ENCODE measurements at regions not wholly inside any gene's neighbourhood (a gene's known extent, or its start where the extent isn't known, plus 50 kb on each side); places are given as distances from the start of the nearest gene placed in this dataset.

- no peaks in the 10 kb centered on the region for H3K9me3 ChIP-seq (ENCODE audit: control insufficient read depth, insufficient read depth, low read depth, low read length)
- no peak overlapping the region for H3K4me3 ChIP-seq (ENCODE audit: low read depth, low read length)
- H3K27ac ChIP-seq (ENCODE audit: low read depth, low read length): no peak overlapping the region
- no peaks in the 10 kb centered on the region for H3K27me3 ChIP-seq (ENCODE audit: control insufficient read depth, insufficient read depth, low read length)
- H3K9ac ChIP-seq (ENCODE audit: low read length): no peak overlapping the region
- no peaks in the 10 kb centered on the region for H3K36me3 ChIP-seq (ENCODE audit: control insufficient read depth, insufficient read depth, low read length)
- H3K4me1 ChIP-seq (ENCODE audit: control insufficient read depth, insufficient read depth, low read length): no peaks in the 10 kb centered on the region
These were observed 56.2 kb upstream of the PEX5L start for GRCh38 chr3:180092889-180093288.

GRCh38 chr3:180093535-180093934, 56.8 kb upstream of the PEX5L start:
- Histone ChIP-seq H3K4me3 (ENCODE audit: low read depth, low read length) (no peak overlapping the region), H3K9ac (ENCODE audit: low read length) (no peak overlapping the region), H3K27me3 (ENCODE audit: control insufficient read depth, insufficient read depth, low read length) (no peaks in the 10 kb centered on the region), H3K4me1 (ENCODE audit: control insufficient read depth, insufficient read depth, low read length) (no peaks in the 10 kb centered on the region), H3K27ac (ENCODE audit: low read depth, low read length) (no peak overlapping the region), H3K9me3 (ENCODE audit: control insufficient read depth, insufficient read depth, low read depth, low read length) (no peaks in the 10 kb centered on the region), H3K36me3 (ENCODE audit: control insufficient read depth, insufficient read depth, low read length) (no peaks in the 10 kb centered on the region)

GRCh38 chr3:180097626-180098025, 60.9 kb upstream of the PEX5L start:
- Histone ChIP-seq H3K9me3 (ENCODE audit: control insufficient read depth, insufficient read depth, low read depth, low read length) (no peaks in the 10 kb centered on the region), H3K4me1 (ENCODE audit: control insufficient read depth, insufficient read depth, low read length) (peaks cover 9% of the 10 kb centered on the region), H3K9ac (ENCODE audit: low read length) (no peak overlapping the region), H3K36me3 (ENCODE audit: control insufficient read depth, insufficient read depth, low read length) (no peaks in the 10 kb centered on the region), H3K4me3 (ENCODE audit: low read depth, low read length) (no peak overlapping the region), H3K27me3 (ENCODE audit: control insufficient read depth, insufficient read depth, low read length) (no peaks in the 10 kb centered on the region), H3K27ac (ENCODE audit: low read depth, low read length) (no peak overlapping the region)

- Histone ChIP-seq H3K27ac (ENCODE audit: low read depth, low read length) (no peak overlapping the region), H3K4me3 (ENCODE audit: low read depth, low read length) (no peak overlapping the region), H3K9ac (ENCODE audit: low read length) (no peak overlapping the region), H3K4me1 (ENCODE audit: control insufficient read depth, insufficient read depth, low read length) (peaks cover 9% of the 10 kb centered on the region), H3K27me3 (ENCODE audit: control insufficient read depth, insufficient read depth, low read length) (no peaks in the 10 kb centered on the region), H3K36me3 (ENCODE audit: control insufficient read depth, insufficient read depth, low read length) (no peaks in the 10 kb centered on the region), H3K9me3 (ENCODE audit: control insufficient read depth, insufficient read depth, low read depth, low read length) (no peaks in the 10 kb centered on the region)
These were observed 65.4 kb upstream of the PEX5L start for GRCh38 chr3:180102134-180102533.

- Histone ChIP-seq H3K27me3 (ENCODE audit: control insufficient read depth, insufficient read depth, low read length) (no peaks in the 10 kb centered on the region), H3K4me3 (ENCODE audit: low read depth, low read length) (no peak overlapping the region), H3K27ac (ENCODE audit: low read depth, low read length) (no peak overlapping the region), H3K4me1 (ENCODE audit: control insufficient read depth, insufficient read depth, low read length) (peaks cover 9% of the 10 kb centered on the region), H3K9me3 (ENCODE audit: control insufficient read depth, insufficient read depth, low read depth, low read length) (no peaks in the 10 kb centered on the region), H3K9ac (ENCODE audit: low read length) (no peak overlapping the region), H3K36me3 (ENCODE audit: control insufficient read depth, insufficient read depth, low read length) (no peaks in the 10 kb centered on the region)
These were observed 65.9 kb upstream of the PEX5L start for GRCh38 chr3:180102604-180103003.

GRCh38 chr3:180116203-180116602, 79.5 kb upstream of the PEX5L start:
- no peaks in the 10 kb centered on the region for H3K36me3 ChIP-seq (ENCODE audit: control insufficient read depth, insufficient read depth, low read length)
- H3K9me3 ChIP-seq (ENCODE audit: control insufficient read depth, insufficient read depth, low read depth, low read length): no peaks in the 10 kb centered on the region
- no peak overlapping the region for H3K4me3 ChIP-seq (ENCODE audit: low read depth, low read length)
- peaks cover 28% of the 10 kb centered on the region; the same call in 1 of the 2 replicates for H3K4me1 ChIP-seq (ENCODE audit: control insufficient read depth, insufficient read depth, low read length)
- no peak overlapping the region for H3K9ac ChIP-seq (ENCODE audit: low read length)
- no peak overlapping the region; the same call in 1 of the 2 replicates for H3K27ac ChIP-seq (ENCODE audit: low read depth, low read length)
- no peaks in the 10 kb centered on the region for H3K27me3 ChIP-seq (ENCODE audit: control insufficient read depth, insufficient read depth, low read length)

- Histone ChIP-seq H3K9ac (ENCODE audit: low read length) (no peak overlapping the region), H3K27ac (ENCODE audit: low read depth, low read length) (no peak overlapping the region; the same call in 1 of the 2 replicates), H3K27me3 (ENCODE audit: control insufficient read depth, insufficient read depth, low read length) (no peaks in the 10 kb centered on the region), H3K36me3 (ENCODE audit: control insufficient read depth, insufficient read depth, low read length) (no peaks in the 10 kb centered on the region), H3K9me3 (ENCODE audit: control insufficient read depth, insufficient read depth, low read depth, low read length) (no peaks in the 10 kb centered on the region), H3K4me1 (ENCODE audit: control insufficient read depth, insufficient read depth, low read length) (peaks cover 28% of the 10 kb centered on the region; the same call in 1 of the 2 replicates), H3K4me3 (ENCODE audit: low read depth, low read length) (no peak overlapping the region)
These were observed 79.9 kb upstream of the PEX5L start for GRCh38 chr3:180116658-180117057.

GRCh38 chr3:180117381-180118163, 80.8 kb upstream of the PEX5L start:
- no peak overlapping the region for H3K9ac ChIP-seq (ENCODE audit: low read length)
- peaks cover 28% of the 10 kb centered on the region; the same call in 1 of the 2 replicates for H3K4me1 ChIP-seq (ENCODE audit: control insufficient read depth, insufficient read depth, low read length)
- no peaks in the 10 kb centered on the region for H3K27me3 ChIP-seq (ENCODE audit: control insufficient read depth, insufficient read depth, low read length)
- H3K36me3 ChIP-seq (ENCODE audit: control insufficient read depth, insufficient read depth, low read length): no peaks in the 10 kb centered on the region
- H3K9me3 ChIP-seq (ENCODE audit: control insufficient read depth, insufficient read depth, low read depth, low read length): no peaks in the 10 kb centered on the region
- H3K4me3 ChIP-seq (ENCODE audit: low read depth, low read length): no peak overlapping the region
- H3K27ac ChIP-seq (ENCODE audit: low read depth, low read length): no peak overlapping the region

GRCh38 chr3:180119567-180119966, 82.8 kb upstream of the PEX5L start:
- no peaks in the 10 kb centered on the region for H3K36me3 ChIP-seq (ENCODE audit: control insufficient read depth, insufficient read depth, low read length)
- no peak overlapping the region for H3K9ac ChIP-seq (ENCODE audit: low read length)
- peaks cover 6% of the 10 kb centered on the region; the same call in 1 of the 2 replicates for H3K9me3 ChIP-seq (ENCODE audit: control insufficient read depth, insufficient read depth, low read depth, low read length)
- peaks cover 28% of the 10 kb centered on the region; the same call in 1 of the 2 replicates for H3K4me1 ChIP-seq (ENCODE audit: control insufficient read depth, insufficient read depth, low read length)
- no peak overlapping the region for H3K27ac ChIP-seq (ENCODE audit: low read depth, low read length)
- H3K27me3 ChIP-seq (ENCODE audit: control insufficient read depth, insufficient read depth, low read length): no peaks in the 10 kb centered on the region
- H3K4me3 ChIP-seq (ENCODE audit: low read depth, low read length): no peak overlapping the region

GRCh38 chr3:180123928-180124327, 87.2 kb upstream of the PEX5L start:
- Histone ChIP-seq H3K27ac (ENCODE audit: low read depth, low read length) (no peak overlapping the region), H3K9me3 (ENCODE audit: control insufficient read depth, insufficient read depth, low read depth, low read length) (peaks cover 14% of the 10 kb centered on the region; the same call in 1 of the 2 replicates), H3K27me3 (ENCODE audit: control insufficient read depth, insufficient read depth, low read length) (no peaks in the 10 kb centered on the region), H3K4me3 (ENCODE audit: low read depth, low read length) (no peak overlapping the region), H3K36me3 (ENCODE audit: control insufficient read depth, insufficient read depth, low read length) (no peaks in the 10 kb centered on the region), H3K4me1 (ENCODE audit: control insufficient read depth, insufficient read depth, low read length) (no peaks in the 10 kb centered on the region), H3K9ac (ENCODE audit: low read length) (no peak overlapping the region)

- H3K36me3 ChIP-seq (ENCODE audit: control insufficient read depth, insufficient read depth, low read length): no peaks in the 10 kb centered on the region
- peaks cover 5% of the 10 kb centered on the region; the same call in 1 of the 2 replicates for H3K9me3 ChIP-seq (ENCODE audit: control insufficient read depth, insufficient read depth, low read depth, low read length)
- H3K27me3 ChIP-seq (ENCODE audit: control insufficient read depth, insufficient read depth, low read length): no peaks in the 10 kb centered on the region
- peaks cover 8% of the 10 kb centered on the region for H3K4me1 ChIP-seq (ENCODE audit: control insufficient read depth, insufficient read depth, low read length)
- H3K27ac ChIP-seq (ENCODE audit: low read depth, low read length): no peak overlapping the region
- no peak overlapping the region for H3K4me3 ChIP-seq (ENCODE audit: low read depth, low read length)
- H3K9ac ChIP-seq (ENCODE audit: low read length): no peak overlapping the region
These were observed 94.4 kb upstream of the PEX5L start for GRCh38 chr3:180131169-180131568.

Data from HUES6 (cell line).